GM12864 (cell line): ENCODE measurements at regions not wholly inside any gene's neighbourhood (a gene's known extent, or its start where the extent isn't known, plus 50 kb on each side); places are given as distances from the start of the nearest gene placed in this dataset.

ENCODE experiments used
- DNase-seq: peaks from one replicate; pipeline ENCODE4 v3.0.0-alpha.2; 2011; ENCODE audit warnings: low read depth
- H3K4me3 ChIP-seq: 2 replicates; pipeline ENCODE4 v1.5.1; 2011; ENCODE audit warnings: mild to moderate bottlenecking, low read depth, low read length, control low read depth
- TF ChIP-seq, protein P1 (sequence below): IDR thresholded peaks from 2 replicates; pipeline ENCODE4 v1.5.1; 2011; ENCODE audit warnings: low read depth, mild to moderate bottlenecking, moderate library complexity, low read length, control low read depth, inconsistent platforms; ENCODE audit errors: missing control alignments

DNA sequence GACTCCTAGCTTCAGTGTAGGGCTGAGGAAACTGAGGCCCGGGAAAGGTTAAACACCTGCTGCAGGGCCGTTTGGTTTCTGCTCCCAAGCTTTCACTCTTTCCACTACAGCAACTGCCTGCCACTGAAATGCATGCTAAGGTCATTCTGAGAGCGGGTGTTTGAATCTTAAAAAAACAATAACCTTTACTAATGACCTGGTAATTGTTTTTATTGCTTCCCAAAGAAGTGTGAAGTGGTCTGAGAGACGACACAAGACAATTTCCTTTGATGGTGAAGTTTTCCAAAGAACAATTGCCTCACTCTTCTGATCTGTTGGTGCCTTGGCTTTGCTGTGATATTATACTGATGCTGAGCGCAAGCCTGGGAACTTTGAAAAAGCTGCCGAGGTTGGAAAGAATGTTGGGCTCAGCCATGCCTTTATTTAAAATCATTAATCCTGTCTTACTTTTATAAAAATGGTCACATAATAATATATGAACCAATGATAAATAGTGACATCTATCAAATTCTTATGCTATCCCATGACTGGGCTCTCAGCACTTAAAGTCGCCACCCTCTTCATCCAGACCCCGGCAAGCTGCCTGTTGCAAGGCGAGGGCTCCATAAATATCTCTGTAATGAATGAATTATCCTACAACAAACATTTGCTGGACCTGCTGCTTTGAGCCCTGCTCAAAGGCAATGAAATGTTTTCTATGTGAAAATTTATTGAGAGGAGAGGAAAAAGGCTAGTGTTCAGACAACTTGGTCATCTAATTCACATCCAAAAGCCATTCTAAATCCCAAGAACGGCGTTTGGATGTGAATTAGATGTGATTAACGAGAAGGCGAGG is 67.8 kb upstream of the SOD3 start:
- no peak for DNase-seq
- TF ChIP-seq, protein P1, sequence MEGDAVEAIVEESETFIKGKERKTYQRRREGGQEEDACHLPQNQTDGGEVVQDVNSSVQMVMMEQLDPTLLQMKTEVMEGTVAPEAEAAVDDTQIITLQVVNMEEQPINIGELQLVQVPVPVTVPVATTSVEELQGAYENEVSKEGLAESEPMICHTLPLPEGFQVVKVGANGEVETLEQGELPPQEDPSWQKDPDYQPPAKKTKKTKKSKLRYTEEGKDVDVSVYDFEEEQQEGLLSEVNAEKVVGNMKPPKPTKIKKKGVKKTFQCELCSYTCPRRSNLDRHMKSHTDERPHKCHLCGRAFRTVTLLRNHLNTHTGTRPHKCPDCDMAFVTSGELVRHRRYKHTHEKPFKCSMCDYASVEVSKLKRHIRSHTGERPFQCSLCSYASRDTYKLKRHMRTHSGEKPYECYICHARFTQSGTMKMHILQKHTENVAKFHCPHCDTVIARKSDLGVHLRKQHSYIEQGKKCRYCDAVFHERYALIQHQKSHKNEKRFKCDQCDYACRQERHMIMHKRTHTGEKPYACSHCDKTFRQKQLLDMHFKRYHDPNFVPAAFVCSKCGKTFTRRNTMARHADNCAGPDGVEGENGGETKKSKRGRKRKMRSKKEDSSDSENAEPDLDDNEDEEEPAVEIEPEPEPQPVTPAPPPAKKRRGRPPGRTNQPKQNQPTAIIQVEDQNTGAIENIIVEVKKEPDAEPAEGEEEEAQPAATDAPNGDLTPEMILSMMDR = no peak
- no peak overlapping the region for H3K4me3 ChIP-seq

GRCh38 chr4:24729119-24729730 is 66.1 kb upstream of the SOD3 start:
- TF ChIP-seq, protein P1 = no peak
- no peak overlapping the region for H3K4me3 ChIP-seq
- no peak for DNase-seq

DNA sequence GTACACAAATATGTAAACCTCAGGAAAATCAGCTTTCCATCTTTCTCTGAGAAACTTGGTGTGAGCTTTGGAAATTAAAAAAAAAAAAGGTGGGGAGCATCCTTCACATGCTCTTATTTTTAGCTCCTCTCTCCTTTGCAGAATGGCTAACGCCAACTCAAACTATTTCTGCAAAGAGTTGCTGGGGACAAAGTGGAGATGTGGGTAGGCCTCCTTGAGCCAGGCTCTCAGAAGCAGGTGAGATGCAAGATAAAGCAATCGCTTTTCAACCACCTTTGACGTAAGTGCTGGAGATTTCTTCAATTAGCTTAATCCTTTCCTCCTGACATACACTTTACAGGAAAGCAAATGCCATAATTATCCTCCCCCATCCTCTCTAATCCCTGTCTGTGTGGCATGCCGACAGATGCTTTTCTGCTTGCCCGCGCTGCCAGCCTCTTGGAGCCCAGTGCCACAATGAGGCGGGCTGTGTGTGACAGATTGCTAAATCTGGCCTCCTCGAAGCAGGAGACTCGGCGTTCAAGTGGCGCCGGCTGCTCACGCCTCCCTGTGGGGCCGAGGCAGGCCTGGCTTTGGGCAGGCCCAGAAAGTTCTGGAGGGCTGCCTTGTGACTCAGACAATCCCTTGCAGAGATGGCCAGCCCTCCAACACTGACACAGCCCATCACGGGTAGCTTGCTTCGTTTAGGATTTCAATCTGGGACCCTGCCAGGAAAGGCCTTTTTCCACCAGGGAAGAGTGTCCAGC is 64.9 kb upstream of the SOD3 start:
- TF ChIP-seq, protein P1 = no peak
- no peak overlapping the region for H3K4me3 ChIP-seq
- no peak for DNase-seq

- TF ChIP-seq, protein P1 = no peak
- no peak for DNase-seq
- H3K4me3 ChIP-seq = no peak overlapping the region
Measured at GRCh38 chr4:24731448-24731847, 63.9 kb upstream of the SOD3 start.

- TF ChIP-seq, protein P1 = no peak
- no peak for DNase-seq
Measured at GRCh38 chr4:24734511-24734910, 60.9 kb upstream of the SOD3 start.

GRCh38 chr4:24736066-24736465 is 59.3 kb upstream of the SOD3 start:
- TF ChIP-seq, protein P1 = peak; percentile 46
- DNase-seq = no peak

More at GRCh38 chr4:24734511-24734910, 60.9 kb upstream of the SOD3 start:
- no peak overlapping the region for H3K4me3 ChIP-seq

More at GRCh38 chr4:24736066-24736465, 59.3 kb upstream of the SOD3 start:
- no peak overlapping the region for H3K4me3 ChIP-seq
